GM12878 (cell line): ENCODE measurements at regions not wholly inside any gene's neighbourhood (a gene's known extent, or its start where the extent isn't known, plus 50 kb on each side); places are given as distances from the start of the nearest gene placed in this dataset.

ENCODE experiments used
- CEBPB ChIP-seq, 2 experiments: fragments of 150-350 bp in 1 of 2; IDR thresholded peaks; 2 replicates each; pipeline ENCODE4 v1.6.1; 2012 to 2014; ENCODE audit warnings: low read depth in 2 of 2, low read length in 2 of 2, borderline replicate concordance in 1 of 2, inconsistent platforms in 1 of 2
- MTA3 ChIP-seq: IDR thresholded peaks from 2 replicates; pipeline ENCODE4 v1.6.1; 2012; ENCODE audit warnings: low read length, inconsistent platforms, borderline replicate concordance
- NRF1 ChIP-seq: conservative IDR thresholded peaks from 2 replicates; pipeline ENCODE4 v1.6.1; 2011; ENCODE audit warnings: mild to moderate bottlenecking, low read depth, low read length, improper control_type of control experiment
- POU2F2 ChIP-seq: IDR thresholded peaks from 3 replicates; pipeline ENCODE4 v1.6.1; 2011; ENCODE audit warnings: low read depth, mild to moderate bottlenecking, low read length, borderline replicate concordance
- SIN3A ChIP-seq: IDR thresholded peaks from 2 replicates; pipeline ENCODE4 v1.6.1; 2012; ENCODE audit warnings: low read depth, low read length, improper control_type of control experiment
- TCF7 ChIP-seq: IDR thresholded peaks from 2 replicates; pipeline ENCODE4 v1.6.1; 2014; ENCODE audit warnings: antibody characterized with exemption, borderline replicate concordance
- ZNF24 ChIP-seq: fragments of 450-650 bp; IDR thresholded peaks from 2 replicates; pipeline ENCODE4 v1.6.1; 2017; ENCODE audit warnings: antibody characterized with exemption, mild to moderate bottlenecking
- TF ChIP-seq, protein P1 (sequence below), 3 experiments: IDR thresholded peaks in 2 of 3; conservative IDR thresholded peaks in 1 of 3; 2 replicates each; pipeline ENCODE4 v1.5.1; 2011; ENCODE audit warnings: low read depth in 3 of 3, low read length in 3 of 3, mild to moderate bottlenecking in 3 of 3, control low read depth in 2 of 3, moderate library complexity in 2 of 3, inconsistent platforms in 1 of 3, mixed read lengths in 1 of 3; ENCODE audit not compliant: control insufficient read depth in 2 of 3, insufficient read depth in 1 of 3; ENCODE audit errors: extremely low read depth in 1 of 3

GRCh38 chr19:20349206-20349605 is 182.2 kb downstream of the ZNF486 start:
- TF ChIP-seq NRF1, result no peak
- TF ChIP-seq, protein P1, sequence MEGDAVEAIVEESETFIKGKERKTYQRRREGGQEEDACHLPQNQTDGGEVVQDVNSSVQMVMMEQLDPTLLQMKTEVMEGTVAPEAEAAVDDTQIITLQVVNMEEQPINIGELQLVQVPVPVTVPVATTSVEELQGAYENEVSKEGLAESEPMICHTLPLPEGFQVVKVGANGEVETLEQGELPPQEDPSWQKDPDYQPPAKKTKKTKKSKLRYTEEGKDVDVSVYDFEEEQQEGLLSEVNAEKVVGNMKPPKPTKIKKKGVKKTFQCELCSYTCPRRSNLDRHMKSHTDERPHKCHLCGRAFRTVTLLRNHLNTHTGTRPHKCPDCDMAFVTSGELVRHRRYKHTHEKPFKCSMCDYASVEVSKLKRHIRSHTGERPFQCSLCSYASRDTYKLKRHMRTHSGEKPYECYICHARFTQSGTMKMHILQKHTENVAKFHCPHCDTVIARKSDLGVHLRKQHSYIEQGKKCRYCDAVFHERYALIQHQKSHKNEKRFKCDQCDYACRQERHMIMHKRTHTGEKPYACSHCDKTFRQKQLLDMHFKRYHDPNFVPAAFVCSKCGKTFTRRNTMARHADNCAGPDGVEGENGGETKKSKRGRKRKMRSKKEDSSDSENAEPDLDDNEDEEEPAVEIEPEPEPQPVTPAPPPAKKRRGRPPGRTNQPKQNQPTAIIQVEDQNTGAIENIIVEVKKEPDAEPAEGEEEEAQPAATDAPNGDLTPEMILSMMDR (IDR thresholded peaks at IDR 0.05 in 2 of 3, conservative IDR thresholded peaks at IDR 0.05 in 1 of 3; ENCODE audit: control insufficient read depth in 2 of 3, extremely low read depth in 1 of 3, insufficient read depth in 1 of 3, low read depth in 3 of 3, low read length in 3 of 3), result no peak
- TF ChIP-seq TCF7, result no peak
- no peak for TF ChIP-seq POU2F2
- TF ChIP-seq CEBPB (IDR thresholded peaks at IDR 0.05; ENCODE audit: borderline replicate concordance in 1 of 2, low read depth in 2 of 2, low read length in 2 of 2), result no peak
- TF ChIP-seq MTA3, result no peak
- TF ChIP-seq ZNF24, result no peak
- TF ChIP-seq SIN3A, result no peak
